GM12892 (cell line): ENCODE measurements at regions not wholly inside any gene's neighbourhood (a gene's known extent, or its start where the extent isn't known, plus 50 kb on each side); places are given as distances from the start of the nearest gene placed in this dataset.

Source experiments
- POLR2AphosphoS5 ChIP-seq: IDR thresholded peaks from 2 replicates; pipeline ENCODE4 v1.6.1; 2011; ENCODE audit warnings: low read depth, low read length, control low read depth
- TAF1 ChIP-seq: IDR thresholded peaks from 2 replicates; pipeline ENCODE4 v1.6.1; 2011; ENCODE audit warnings: low read depth, mild to moderate bottlenecking, control low read depth, low read length, borderline replicate concordance

- no peak for TF ChIP-seq POLR2AphosphoS5
- no peak for TF ChIP-seq TAF1
These were observed 437.3 kb upstream of the HTR1E start for GRCh38 chr6:86500035-86500434.
